ENCODE measurements at regions not wholly inside any gene's neighbourhood (a gene's known extent, or its start where the extent isn't known, plus 50 kb on each side); places are given as distances from the start of the nearest gene placed in this dataset.

DNA sequence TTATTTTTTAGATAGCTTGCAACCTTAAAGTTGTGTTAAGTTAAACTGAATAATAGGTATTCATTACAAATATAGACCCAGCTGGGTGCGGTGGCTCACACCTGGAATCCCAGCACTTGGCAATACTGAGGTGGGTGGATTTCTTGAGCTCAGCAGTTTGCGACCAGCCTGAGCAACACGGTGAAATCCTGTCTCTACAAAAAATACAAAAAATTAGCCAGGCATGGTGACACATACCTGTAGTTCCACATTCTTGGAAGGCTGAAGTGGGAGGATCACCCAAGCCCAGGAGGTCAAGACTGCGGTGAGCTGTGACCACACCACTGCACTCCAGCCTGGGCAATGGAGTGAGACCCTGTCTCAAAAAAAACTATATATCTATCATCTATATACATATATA is 386.5 kb downstream of the PCDH17 start:
- TF ChIP-seq GATA2 (IDR thresholded peaks at IDR 0.05; ENCODE audit: low read depth, low read length) (no peak), GATA3 (IDR thresholded peaks at IDR 0.05; ENCODE audit: low read depth, low read length) (no peak)

Data from SH-SY5Y (cell line).